Peyer's patch (tissue), 4 donors: ENCODE measurements at regions not wholly inside any gene's neighbourhood (a gene's known extent, or its start where the extent isn't known, plus 50 kb on each side); places are given as distances from the start of the nearest gene placed in this dataset.

Source experiments
- CTCF ChIP-seq, 6 experiments: fragments of 450-650 bp in 4 of 6; fragments of 200-600 bp in 2 of 6; sonication (generic) in 1 of 6; IDR thresholded peaks; one replicate each; pipeline ENCODE4 v1.5.1; 2017 to 2019; ENCODE audit warnings: antibody characterized with exemption in 6 of 6, mild to moderate bottlenecking in 3 of 6, moderate library complexity in 1 of 6
- POLR2A ChIP-seq, 2 donors: fragments of 450-650 bp; IDR thresholded peaks; one replicate each; pipeline ENCODE4 v1.5.1; 2017; ENCODE audit warnings: antibody characterized with exemption in 2 of 2, mild to moderate bottlenecking in 2 of 2, moderate library complexity in 2 of 2

GRCh38 chr1:208410409-208410808 lies 166.2 kb upstream of the PLXNA2 start:
- TF ChIP-seq CTCF (IDR thresholded peaks at IDR 0.05) (no peak), POLR2A (IDR thresholded peaks at IDR 0.05) (no peak)
